GM12878 (cell line): ENCODE measurements at regions not wholly inside any gene's neighbourhood (a gene's known extent, or its start where the extent isn't known, plus 50 kb on each side); places are given as distances from the start of the nearest gene placed in this dataset.

ENCODE experiments used
- ATAC-seq: fragments of 200-7000 bp; cut with Tn5 transposase; 3 replicates; pipeline ENCODE4 v1.9.1; 2020; ENCODE audit warnings: mild to moderate bottlenecking, moderate library complexity
- BruUV-seq: library from RNA; stranded (reverse); fragments of 400-500 nt; replicated peaks from 2 replicates; lab custom pipeline; 2021; lab: Mats Ljungman, UMichigan
- CTCF ChIA-PET: fragments of 300-600 bp; sonication (Branson Sonifier 250); formaldehyde crosslinking; extraction: SDS; loops from one replicate; lab custom pipeline; 2021; ENCODE audit warnings: inconsistent platforms; lab: Yijun Ruan, JAX
- POLR2A ChIA-PET: fragments of 350-600 bp; formaldehyde crosslinking; extraction: SDS; loops from one replicate; lab custom pipeline; 2021; ENCODE audit warnings: inconsistent platforms; lab: Charles Lee
- RAD21 ChIA-PET: fragments of 300-600 bp; sonication (Branson Sonifier 250); formaldehyde crosslinking; loops from one replicate; lab custom pipeline; 2023; ENCODE audit warnings: antibody characterized with exemption; ENCODE audit not compliant: unreplicated experiment; lab: Charles Lee
- SMC1A ChIA-PET: fragments of 300-600 bp; sonication (Branson Sonifier 250); formaldehyde crosslinking; loops from one replicate; lab custom pipeline; 2023; ENCODE audit not compliant: unreplicated experiment, uncharacterized antibody; lab: Charles Lee
- DNase-seq: peaks from one replicate; pipeline ENCODE4 v3.0.0-alpha.2; 2011; ENCODE audit warnings: low read depth, low spot score
- FAIRE-seq: peaks from 3 replicates; lab custom pipeline; 2011; peaks lifted over from hg19 to GRCh38; lab: Jason Lieb, UNC
- H2AFZ ChIP-seq: 2 replicates; pipeline ENCODE4 v1.6.0; 2011; ENCODE audit warnings: low read depth, low read length, control low read depth; ENCODE audit not compliant: control insufficient read depth
- H3K27ac ChIP-seq: 2 replicates; pipeline ENCODE4 v1.5.1; 2011; ENCODE audit warnings: control low read depth; ENCODE audit not compliant: control insufficient read depth, insufficient read depth
- H3K27me3 ChIP-seq, 2 experiments: replicated peaks in 1 of 2; 2 replicates each; pipeline versions ENCODE4 v1.6.0 to v1.6.1; 2011; ENCODE audit warnings: low read length in 1 of 2; ENCODE audit not compliant: control insufficient read depth in 2 of 2, insufficient read depth in 2 of 2
- H3K36me3 ChIP-seq, 2 experiments: 2 replicates each; pipeline ENCODE4 v1.5.1; 2011; ENCODE audit warnings: low read length in 1 of 2; ENCODE audit not compliant: control insufficient read depth in 2 of 2, insufficient read depth in 2 of 2
- H3K4me1 ChIP-seq: 2 replicates; pipeline ENCODE4 v1.6.1; 2011; ENCODE audit warnings: mild to moderate bottlenecking, low read length, moderate library complexity, mixed read lengths; ENCODE audit not compliant: control insufficient read depth, insufficient read depth
- H3K4me2 ChIP-seq: 2 replicates; pipeline ENCODE4 v1.6.0; 2011; ENCODE audit warnings: control low read depth; ENCODE audit not compliant: control insufficient read depth, insufficient read depth
- H3K4me3 ChIP-seq: fragments of 200-600 bp; sonication (generic); 2 replicates; pipeline ENCODE4 v1.5.1; 2016
- H3K79me2 ChIP-seq: 2 replicates; pipeline ENCODE4 v1.6.0; 2011; ENCODE audit warnings: low read length; ENCODE audit not compliant: control insufficient read depth, insufficient read depth
- H3K9ac ChIP-seq: 2 replicates; pipeline ENCODE4 v1.8.0; 2011; ENCODE audit warnings: low read length, control low read depth, mixed read lengths; ENCODE audit not compliant: control insufficient read depth, insufficient read depth
- H3K9me3 ChIP-seq: replicated peaks from 3 replicates; pipeline ENCODE4 v1.5.1; 2011; ENCODE audit warnings: mild to moderate bottlenecking, low read length; ENCODE audit not compliant: control insufficient read depth, insufficient read depth
- H4K20me1 ChIP-seq: 2 replicates; pipeline ENCODE4 v1.6.0; 2011; ENCODE audit not compliant: control insufficient read depth, insufficient read depth
- BCLAF1 ChIP-seq: fragments of 450-650 bp; IDR thresholded peaks from 2 replicates; pipeline ENCODE4 v1.6.1; 2017; ENCODE audit warnings: antibody characterized with exemption, mild to moderate bottlenecking, moderate library complexity
- BHLHE40 ChIP-seq, 2 experiments: fragments of 450-650 bp in 1 of 2; IDR thresholded peaks; 2 replicates each; pipeline ENCODE4 v1.6.1; 2011 to 2017; ENCODE audit warnings: low read depth in 2 of 2, borderline replicate concordance in 1 of 2, improper control_type of control experiment in 1 of 2, low read length in 1 of 2, mild to moderate bottlenecking in 1 of 2
- CREB1 ChIP-seq: IDR thresholded peaks from 2 replicates; pipeline ENCODE4 v1.6.1; 2012; ENCODE audit warnings: low read depth, mild to moderate bottlenecking, inconsistent platforms
- EED ChIP-seq: sonication (generic); IDR thresholded peaks from 2 replicates; pipeline ENCODE4 v1.6.1; 2016; ENCODE audit warnings: antibody characterized with exemption, low read depth
- IRF3 ChIP-seq: fragments of 450-650 bp; IDR thresholded peaks from 2 replicates; pipeline ENCODE4 v1.6.1; 2014; ENCODE audit warnings: mild to moderate bottlenecking
- JUND ChIP-seq: IDR thresholded peaks from 2 replicates; pipeline ENCODE4 v1.6.1; 2012; ENCODE audit warnings: low read depth, mild to moderate bottlenecking, low read length, improper control_type of control experiment, moderate library complexity
- POLR2A ChIP-seq: IDR thresholded peaks from 2 replicates; pipeline ENCODE4 v1.6.1; 2011; ENCODE audit warnings: low read depth, mild to moderate bottlenecking, low read length
- POLR2AphosphoS5 ChIP-seq: IDR thresholded peaks from 2 replicates; pipeline ENCODE4 v1.6.1; 2011; ENCODE audit warnings: mild to moderate bottlenecking, low read length, inconsistent platforms
- RELB ChIP-seq: fragments of 450-650 bp; IDR thresholded peaks from 2 replicates; pipeline ENCODE4 v1.6.1; 2017; ENCODE audit warnings: low read depth, mild to moderate bottlenecking, moderate library complexity
- SIX5 ChIP-seq: IDR thresholded peaks from 2 replicates; pipeline ENCODE4 v1.6.1; 2011; ENCODE audit warnings: mild to moderate bottlenecking, low read depth, low read length, moderate library complexity; ENCODE audit not compliant: severe bottlenecking
- SMARCA5 ChIP-seq: fragments of 450-650 bp; IDR thresholded peaks from 2 replicates; pipeline ENCODE4 v1.6.1; 2017; ENCODE audit warnings: mild to moderate bottlenecking
- SMC3 ChIP-seq: IDR thresholded peaks from 2 replicates; pipeline ENCODE4 v1.6.1; 2011; ENCODE audit warnings: low read length, improper control_type of control experiment, borderline replicate concordance
- SREBF1 ChIP-seq: IDR thresholded peaks from 2 replicates; pipeline ENCODE4 v1.6.1; 2012; ENCODE audit warnings: mild to moderate bottlenecking, low read length
- USF1 ChIP-seq: IDR thresholded peaks from 2 replicates; pipeline ENCODE4 v1.6.1; 2011; ENCODE audit warnings: borderline replicate concordance, low read depth, mild to moderate bottlenecking, moderate library complexity, mixed read lengths, low read length; ENCODE audit not compliant: insufficient read depth; ENCODE audit errors: extremely low read length
- ZBTB11 ChIP-seq: fragments of 450-650 bp; formaldehyde crosslinking; IDR thresholded peaks from 2 replicates; pipeline ENCODE4 v1.5.0; 2022; ENCODE audit warnings: mild to moderate bottlenecking, missing genetic modification characterization
- ZZZ3 ChIP-seq: IDR thresholded peaks from 2 replicates; pipeline ENCODE4 v1.6.1; 2011; ENCODE audit warnings: low read depth; ENCODE audit not compliant: control insufficient read depth, insufficient read length
- WGBS: methylation state at CpG from one replicate; pipeline ENCODE4 v1.1.6; 2016; ENCODE audit warnings: low lambda C conversion rate; ENCODE audit not compliant: insufficient replicate concordance, insufficient coverage; ENCODE audit errors: missing lambda C conversion rate; 5-methylcytosine and 5-hydroxymethylcytosine counted together
- in situ Hi-C: fragments of 300-500 bp; cut with MboI; formaldehyde crosslinking; loops from 9 replicates; pipeline ENCODE4 v1.14.3; 2018; ENCODE audit warnings: mixed read lengths
- intact Hi-C: fragments of 100-400 bp; cut with micrococcal nuclease; formaldehyde crosslinking; loops from one replicate; pipeline ENCODE4 v1.14.2; 2022; ENCODE audit not compliant: unreplicated experiment

GRCh38 chr3:117597865-117598264 lies 888.3 kb downstream of the TUSC7 start:
- POLR2A ChIA-PET = no interaction called here
- intact Hi-C loops (no loop called here), in situ Hi-C loops (no loop called here)
- BruUV-seq = no TSS peak
- H3K4me1 ChIP-seq = peaks cover 3% of the 10 kb centered on the region
- no peaks in the 10 kb centered on the region for H3K27me3 ChIP-seq
- no peak overlapping the region for H3K27ac ChIP-seq
- no peak for FAIRE-seq
- no peak overlapping the region for H3K4me2 ChIP-seq
- no peak for DNase-seq
- H4K20me1 ChIP-seq = no peaks in the 10 kb centered on the region
- H3K9ac ChIP-seq = no peak overlapping the region
- H3K36me3 ChIP-seq = no peaks in the 10 kb centered on the region
- SMC1A ChIA-PET = interaction anchor here (1.7 kb wide), 1 partner anchor 11 kb away, joined by 4 read pairs; no protein-coding TSS in a partner anchor
- no peak overlapping the region for H2AFZ ChIP-seq
- H3K79me2 ChIP-seq = no peaks in the 10 kb centered on the region
- CTCF ChIA-PET = no interaction called here
- no peak for ATAC-seq
- RAD21 ChIA-PET = no interaction called here
- H3K4me3 ChIP-seq = no peak overlapping the region
- WGBS = 0% methylated on average over 1 of the region's 1 CpG
- H3K9me3 ChIP-seq = no peaks in the 10 kb centered on the region
- no peak for TF ChIP-seq BCLAF1
- no peak for TF ChIP-seq SMARCA5
- TF ChIP-seq EED = no peak
- TF ChIP-seq SMC3 = no peak
- TF ChIP-seq CREB1 = no peak
- TF ChIP-seq POLR2AphosphoS5 = no peak
- TF ChIP-seq RELB = no peak
- TF ChIP-seq ZBTB11 = no peak
- no peak for TF ChIP-seq USF1
- no peak for TF ChIP-seq SREBF1
- TF ChIP-seq JUND = no peak
- no peak for TF ChIP-seq BHLHE40 (IDR thresholded peaks at IDR 0.05; ENCODE audit: borderline replicate concordance in 1 of 2, low read depth in 2 of 2, low read length in 1 of 2)
- no peak for TF ChIP-seq POLR2A
- no peak for TF ChIP-seq SIX5
- no peak for TF ChIP-seq ZZZ3
- no peak for TF ChIP-seq IRF3
